Activated gamma-delta T cell treated with anti-CD3 and anti-CD28 coated beads, Interleukin-2, amount 50 U/mL, for 16 hours (primary cell): ENCODE measurements at regions not wholly inside any gene's neighbourhood (a gene's known extent, or its start where the extent isn't known, plus 50 kb on each side); places are given as distances from the start of the nearest gene placed in this dataset.
A peak's percentile ranks its signal among the peaks of the same experiment; 100 is the strongest.

Experiments
- DNase-seq: peaks from one replicate; pipeline ENCODE4 v3.0.0-alpha.2; 2020; ENCODE audit warnings: low read depth

- DNase-seq: no peak
These were observed 50.6 kb upstream of the L3MBTL4 start for GRCh38 chr18:6465281-6465680.

GRCh38 chr18:6476190-6476589 lies 61.5 kb upstream of the L3MBTL4 start:
- no peak for DNase-seq

- no peak for DNase-seq
These were observed 62.2 kb upstream of the L3MBTL4 start for GRCh38 chr18:6476880-6477279.

GRCh38 chr18:6478121-6478520 lies 63.4 kb upstream of the L3MBTL4 start:
- no peak for DNase-seq

GRCh38 chr18:6479699-6480098 lies 65.0 kb upstream of the L3MBTL4 start:
- no peak for DNase-seq

- DNase-seq: peak; percentile 1
These were observed 67.7 kb upstream of the L3MBTL4 start for GRCh38 chr18:6482198-6482977.

GRCh38 chr18:6484659-6485058 lies 69.9 kb upstream of the L3MBTL4 start:
- no peak for DNase-seq

GRCh38 chr18:6486313-6486712 lies 71.6 kb upstream of the L3MBTL4 start:
- DNase-seq: no peak

- no peak for DNase-seq
These were observed 72.2 kb upstream of the L3MBTL4 start for GRCh38 chr18:6486764-6487426.

- no peak for DNase-seq
These were observed 73.3 kb upstream of the L3MBTL4 start for GRCh38 chr18:6487968-6488367.

GRCh38 chr18:6488956-6489355 lies 74.2 kb upstream of the L3MBTL4 start:
- DNase-seq: no peak

- DNase-seq: no peak
These were observed 75.3 kb upstream of the L3MBTL4 start for GRCh38 chr18:6489977-6490376.

- DNase-seq: no peak
These were observed 78.5 kb upstream of the L3MBTL4 start for GRCh38 chr18:6493194-6493593.

GRCh38 chr18:6495536-6495935 lies 80.8 kb upstream of the L3MBTL4 start:
- DNase-seq: no peak

- no peak for DNase-seq
These were observed 82.8 kb upstream of the L3MBTL4 start for GRCh38 chr18:6497543-6497942.

- no peak for DNase-seq
These were observed 83.7 kb upstream of the L3MBTL4 start for GRCh38 chr18:6498289-6498856.

- no peak for DNase-seq
These were observed 90.1 kb upstream of the L3MBTL4 start for GRCh38 chr18:6504605-6505497.

- no peak for DNase-seq
These were observed 90.8 kb upstream of the L3MBTL4 start for GRCh38 chr18:6505498-6505875.

GRCh38 chr18:6509417-6509816 lies 94.7 kb upstream of the L3MBTL4 start:
- DNase-seq: no peak

GRCh38 chr18:6509832-6510231 lies 95.1 kb upstream of the L3MBTL4 start:
- DNase-seq: no peak

GRCh38 chr18:6520901-6521300 lies 106.2 kb upstream of the L3MBTL4 start:
- DNase-seq: no peak

- DNase-seq: peak; percentile 1
These were observed 107.2 kb upstream of the L3MBTL4 start for GRCh38 chr18:6521803-6522418.
